HUES64 (cell line): ENCODE measurements at regions not wholly inside any gene's neighbourhood (a gene's known extent, or its start where the extent isn't known, plus 50 kb on each side); places are given as distances from the start of the nearest gene placed in this dataset.
"Not testable (repeated sequence)": the region's sequence is repeated elsewhere in the genome, so short reads cannot be mapped to it uniquely, and the experiment has no call there.

Experiments
- H3K27ac ChIP-seq: 2 replicates; pipeline ENCODE4 v1.7.0; 2013; ENCODE audit warnings: low read depth, low read length, inconsistent platforms
- H3K27me3 ChIP-seq: 2 replicates; pipeline ENCODE4 v1.6.1; 2013; ENCODE audit warnings: mild to moderate bottlenecking, low read length; ENCODE audit not compliant: insufficient read depth
- H3K36me3 ChIP-seq: 2 replicates; pipeline ENCODE4 v1.6.1; 2013; ENCODE audit warnings: mild to moderate bottlenecking, low read length; ENCODE audit not compliant: insufficient read depth
- H3K4me1 ChIP-seq: 2 replicates; pipeline ENCODE4 v1.6.1; 2013; ENCODE audit warnings: mild to moderate bottlenecking, low read length, moderate library complexity; ENCODE audit not compliant: insufficient read depth
- H3K4me3 ChIP-seq: 2 replicates; pipeline ENCODE4 v1.5.1; 2013; ENCODE audit warnings: mild to moderate bottlenecking, low read length, moderate library complexity
- H3K9ac ChIP-seq: 2 replicates; pipeline ENCODE4 v1.6.1; 2013; ENCODE audit warnings: mild to moderate bottlenecking, low read depth, low read length
- H3K9me3 ChIP-seq: 2 replicates; pipeline ENCODE4 v1.6.1; 2013; ENCODE audit warnings: low read depth, low read length; ENCODE audit not compliant: insufficient read depth
- WGBS: fragments of 150-250, 120-280 bp; methylation state at CpG from one replicate; pipeline ENCODE4 v1.1.7; 2013; ENCODE audit warnings: missing lambda C conversion rate; 5-methylcytosine and 5-hydroxymethylcytosine counted together

- WGBS, result 70% methylated on average over 6 of the region's 6 CpGs
- Histone ChIP-seq H3K9me3 (peaks cover 26% of the 10 kb centered on the region), H3K27me3 (no peaks in the 10 kb centered on the region), H3K4me3 (no peak overlapping the region), H3K9ac (no peak overlapping the region), H3K36me3 (no peaks in the 10 kb centered on the region), H3K4me1 (no peaks in the 10 kb centered on the region), H3K27ac (no peak overlapping the region)
Measured at GRCh38 chr20:55650657-55651360, 354.5 kb downstream of the CBLN4 start.

GRCh38 chr20:55649254-55649653 lies 356.1 kb downstream of the CBLN4 start:
- peaks cover 29% of the 10 kb centered on the region for H3K9me3 ChIP-seq
- no peaks in the 10 kb centered on the region for H3K27me3 ChIP-seq
- H3K9ac ChIP-seq, result no peak overlapping the region
- no peak overlapping the region for H3K4me3 ChIP-seq
- WGBS, result 81% methylated on average over 6 of the region's 6 CpGs
- no peaks in the 10 kb centered on the region for H3K4me1 ChIP-seq
- H3K36me3 ChIP-seq, result no peaks in the 10 kb centered on the region
- no peak overlapping the region for H3K27ac ChIP-seq

GRCh38 chr20:55646851-55647250 lies 358.5 kb downstream of the CBLN4 start:
- 75% methylated on average over 4 of the region's 4 CpGs for WGBS
- Histone ChIP-seq H3K9me3 (peaks cover 29% of the 10 kb centered on the region), H3K27ac (no peak overlapping the region), H3K36me3 (no peaks in the 10 kb centered on the region), H3K9ac (no peak overlapping the region), H3K4me3 (no peak overlapping the region), H3K27me3 (no peaks in the 10 kb centered on the region), H3K4me1 (no peaks in the 10 kb centered on the region)

- Histone ChIP-seq H3K27me3 (no peaks in the 10 kb centered on the region), H3K9me3 (0 out of 2 replicates have a peak, but pooled peaks cover 9% of the 10 kb centered on the region), H3K9ac (no peak overlapping the region), H3K36me3 (no peaks in the 10 kb centered on the region), H3K27ac (no peak overlapping the region), H3K4me3 (no peak overlapping the region), H3K4me1 (no peaks in the 10 kb centered on the region)
- 89% methylated on average over 1 of the region's 1 CpG for WGBS
Measured at GRCh38 chr20:55641497-55641896, 363.8 kb downstream of the CBLN4 start.

- no peak overlapping the region for H3K9ac ChIP-seq
- H3K27me3 ChIP-seq, result no peaks in the 10 kb centered on the region
- no peak overlapping the region for H3K4me3 ChIP-seq
- no peaks in the 10 kb centered on the region; the same call in 1 of the 2 replicates for H3K4me1 ChIP-seq
- 72% methylated on average over 2 of the region's 2 CpGs for WGBS
- H3K9me3 ChIP-seq, result 0 out of 2 replicates have a peak, but pooled peaks cover 11% of the 10 kb centered on the region
- H3K27ac ChIP-seq, result no peak overlapping the region
- no peaks in the 10 kb centered on the region for H3K36me3 ChIP-seq
Measured at GRCh38 chr20:55635870-55636269, 369.4 kb downstream of the CBLN4 start.

- H3K9ac ChIP-seq, result no peak overlapping the region
- H3K27me3 ChIP-seq, result no peaks in the 10 kb centered on the region
- no peak overlapping the region for H3K4me3 ChIP-seq
- 90% methylated on average over 6 of the region's 6 CpGs for WGBS
- no peaks in the 10 kb centered on the region for H3K36me3 ChIP-seq
- H3K9me3 ChIP-seq, result 0 out of 2 replicates have a peak, but pooled peaks cover 9% of the 10 kb centered on the region
- H3K27ac ChIP-seq, result no peak overlapping the region
- no peaks in the 10 kb centered on the region; the same call in 1 of the 2 replicates for H3K4me1 ChIP-seq
Measured at GRCh38 chr20:55632592-55632991, 372.7 kb downstream of the CBLN4 start.

- not testable (repeated sequence) for H3K27ac ChIP-seq, H3K4me1 ChIP-seq, H3K27me3 ChIP-seq, H3K9ac ChIP-seq, H3K4me3 ChIP-seq, H3K36me3 ChIP-seq, H3K9me3 ChIP-seq
- WGBS, result 93% methylated on average over 3 of the region's 4 CpGs
Measured at GRCh38 chr20:55629143-55629542, 376.2 kb downstream of the CBLN4 start.

- no peaks in the 10 kb centered on the region; the same call in 1 of the 2 replicates for H3K4me1 ChIP-seq
- no peak overlapping the region for H3K9ac ChIP-seq
- H3K9me3 ChIP-seq, result peaks cover 18% of the 10 kb centered on the region
- no peak overlapping the region for H3K27ac ChIP-seq
- H3K36me3 ChIP-seq, result no peaks in the 10 kb centered on the region
- no peaks in the 10 kb centered on the region for H3K27me3 ChIP-seq
- 98% methylated on average over 3 of the region's 4 CpGs for WGBS
- H3K4me3 ChIP-seq, result no peak overlapping the region
Measured at GRCh38 chr20:55626716-55627115, 378.6 kb downstream of the CBLN4 start.

GRCh38 chr20:55616367-55616766 lies 389.0 kb downstream of the CBLN4 start:
- Histone ChIP-seq H3K9ac (no peak overlapping the region), H3K36me3 (no peaks in the 10 kb centered on the region), H3K9me3 (peaks cover 18% of the 10 kb centered on the region), H3K4me1 (no peaks in the 10 kb centered on the region), H3K27ac (no peak overlapping the region), H3K4me3 (no peak overlapping the region), H3K27me3 (no peaks in the 10 kb centered on the region)
- WGBS, result 84% methylated on average over 6 of the region's 8 CpGs

- Histone ChIP-seq H3K9ac (no peak overlapping the region), H3K36me3 (no peaks in the 10 kb centered on the region), H3K4me3 (no peak overlapping the region), H3K4me1 (no peaks in the 10 kb centered on the region), H3K27me3 (no peaks in the 10 kb centered on the region), H3K9me3 (peaks cover 13% of the 10 kb centered on the region), H3K27ac (no peak overlapping the region)
- 87% methylated on average over 4 of the region's 4 CpGs for WGBS
Measured at GRCh38 chr20:55615818-55616217, 389.5 kb downstream of the CBLN4 start.

GRCh38 chr20:55614220-55614757 lies 391.0 kb downstream of the CBLN4 start:
- no peaks in the 10 kb centered on the region for H3K36me3 ChIP-seq
- no peak overlapping the region for H3K4me3 ChIP-seq
- H3K4me1 ChIP-seq, result no peaks in the 10 kb centered on the region
- no peak overlapping the region for H3K27ac ChIP-seq
- H3K9ac ChIP-seq, result no peak overlapping the region
- 87% methylated on average over 7 of the region's 7 CpGs for WGBS
- H3K9me3 ChIP-seq, result peaks cover 11% of the 10 kb centered on the region; the same call in 1 of the 2 replicates
- no peaks in the 10 kb centered on the region for H3K27me3 ChIP-seq
